ENCODE measurements at regions not wholly inside any gene's neighbourhood (a gene's known extent, or its start where the extent isn't known, plus 50 kb on each side); places are given as distances from the start of the nearest gene placed in this dataset.

DNA sequence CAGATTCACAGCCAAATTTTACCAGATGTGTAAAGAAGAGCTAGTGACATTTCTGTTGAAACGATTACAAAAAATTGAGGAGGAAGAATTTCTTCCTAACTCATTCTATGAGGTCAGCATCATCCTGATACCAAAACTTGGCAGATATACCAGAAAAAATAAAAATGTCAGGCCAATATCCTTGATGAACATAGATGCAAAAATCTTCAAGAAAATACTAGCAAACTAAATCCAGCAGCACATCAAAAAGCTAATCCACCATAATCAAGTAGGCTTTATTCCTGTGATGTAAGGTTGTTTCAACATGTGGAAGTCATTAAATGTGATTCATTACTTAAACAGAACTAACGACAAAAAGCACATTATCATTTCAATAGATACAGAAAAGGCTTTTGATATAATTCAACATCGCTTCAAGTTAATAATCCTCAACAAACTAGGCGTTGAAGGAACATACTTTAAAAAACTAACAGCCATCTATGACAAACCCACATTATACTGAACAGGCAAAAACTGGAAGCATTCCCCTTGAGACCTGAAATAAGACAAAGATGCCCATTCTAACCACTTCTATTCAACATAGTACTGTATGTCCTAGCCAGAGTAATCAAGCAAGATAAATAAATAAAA, 807.7 kb upstream of the ZWINT start:
- intact Hi-C loops (cut with DNase I; ENCODE audit: low total_unique reads), result no loop called here
- no peaks in the 10 kb centered on the region for H3K36me3 ChIP-seq
- H3K4me1 ChIP-seq, result no peaks in the 10 kb centered on the region
- TF ChIP-seq CTCF (IDR thresholded peaks at IDR 0.05), result no peak
- no peaks in the 10 kb centered on the region for H3K9me3 ChIP-seq
- H3K27me3 ChIP-seq, result no peaks in the 10 kb centered on the region
- no peak overlapping the region for H3K27ac ChIP-seq
- H3K4me3 ChIP-seq, result no peak overlapping the region
- no peak for DNase-seq

GRCh38 chr10:57165671-57166070, 804.6 kb upstream of the ZWINT start:
- no peaks in the 10 kb centered on the region for H3K36me3 ChIP-seq
- no peaks in the 10 kb centered on the region for H3K27me3 ChIP-seq
- no peaks in the 10 kb centered on the region for H3K9me3 ChIP-seq
- intact Hi-C loops (cut with DNase I; ENCODE audit: low total_unique reads), result no loop called here
- no peaks in the 10 kb centered on the region for H3K4me1 ChIP-seq
- no peak overlapping the region for H3K4me3 ChIP-seq
- no peak for TF ChIP-seq CTCF (IDR thresholded peaks at IDR 0.05)
- no peak for DNase-seq
- H3K27ac ChIP-seq, result no peak overlapping the region

DNA sequence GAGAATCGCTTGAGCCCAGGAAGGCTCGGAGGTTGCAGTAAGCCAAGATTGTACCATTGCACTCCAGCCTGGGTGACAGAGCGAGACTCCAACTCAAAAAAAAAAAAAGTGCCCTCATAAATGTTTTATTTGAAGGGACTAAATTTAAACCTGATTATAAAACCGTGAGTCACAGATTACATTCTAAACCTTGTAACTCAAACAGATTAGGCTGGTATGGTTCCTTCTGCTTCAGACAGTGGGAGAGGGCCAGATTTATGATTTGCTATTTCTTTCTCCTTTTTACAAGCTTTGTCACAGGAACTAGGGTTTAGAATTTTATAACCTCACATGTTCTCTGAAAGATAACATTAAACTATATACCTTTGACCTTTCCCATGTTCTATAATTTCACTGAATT, 801.2 kb upstream of the ZWINT start:
- no peaks in the 10 kb centered on the region for H3K36me3 ChIP-seq
- no peak for DNase-seq
- no peak for TF ChIP-seq CTCF (IDR thresholded peaks at IDR 0.05)

DNA sequence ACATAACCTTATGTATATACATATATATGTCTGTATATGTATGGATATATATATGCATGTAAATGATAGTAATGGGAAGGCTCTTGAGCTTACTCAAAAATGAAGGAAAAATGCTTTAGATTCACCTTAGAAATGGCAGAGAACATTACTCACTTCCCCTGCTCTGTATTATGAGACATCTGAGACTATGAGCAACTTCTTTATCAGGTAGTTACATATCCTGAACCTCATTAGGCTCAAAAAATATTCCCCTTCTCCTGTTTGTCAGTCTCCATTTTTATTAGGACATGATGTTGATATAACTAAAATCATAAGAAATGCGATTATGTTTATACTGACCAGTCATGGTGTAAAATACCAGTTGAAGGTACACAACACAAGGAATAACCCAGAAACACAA, 800.1 kb upstream of the ZWINT start:
- intact Hi-C loops (cut with DNase I; ENCODE audit: low total_unique reads), result no loop called here
- no peak overlapping the region for H3K27ac ChIP-seq
- no peaks in the 10 kb centered on the region for H3K36me3 ChIP-seq
- no peak for TF ChIP-seq CTCF (IDR thresholded peaks at IDR 0.05)
- H3K9me3 ChIP-seq, result no peaks in the 10 kb centered on the region
- no peak for DNase-seq
- H3K4me1 ChIP-seq, result no peaks in the 10 kb centered on the region
- no peaks in the 10 kb centered on the region for H3K27me3 ChIP-seq
- no peak overlapping the region for H3K4me3 ChIP-seq

More for the DNA sequence above, 801.2 kb upstream of the ZWINT start:
- no peak overlapping the region for H3K4me3 ChIP-seq
- no peaks in the 10 kb centered on the region for H3K9me3 ChIP-seq
- intact Hi-C loops (cut with DNase I; ENCODE audit: low total_unique reads), result no loop called here
- H3K27me3 ChIP-seq, result no peaks in the 10 kb centered on the region
- no peak overlapping the region for H3K27ac ChIP-seq
- no peaks in the 10 kb centered on the region for H3K4me1 ChIP-seq

GRCh38 chr10:57145548-57145947, 784.5 kb upstream of the ZWINT start:
- intact Hi-C loops (cut with DNase I; ENCODE audit: low total_unique reads), result no loop called here
- TF ChIP-seq CTCF (IDR thresholded peaks at IDR 0.05), result no peak
- no peaks in the 10 kb centered on the region for H3K4me1 ChIP-seq
- H3K9me3 ChIP-seq, result no peaks in the 10 kb centered on the region
- no peak for DNase-seq
- no peak overlapping the region for H3K4me3 ChIP-seq
- H3K27me3 ChIP-seq, result no peaks in the 10 kb centered on the region
- no peak overlapping the region for H3K27ac ChIP-seq
- no peaks in the 10 kb centered on the region for H3K36me3 ChIP-seq

All from tibial artery (tissue), 4 donors.